GM19240 (cell line): ENCODE measurements at regions not wholly inside any gene's neighbourhood (a gene's known extent, or its start where the extent isn't known, plus 50 kb on each side); places are given as distances from the start of the nearest gene placed in this dataset.

Experiments
- DNase-seq: peaks from one replicate; pipeline ENCODE4 v3.0.0; 2011; ENCODE audit warnings: low spot score; ENCODE audit not compliant: insufficient read length

DNA sequence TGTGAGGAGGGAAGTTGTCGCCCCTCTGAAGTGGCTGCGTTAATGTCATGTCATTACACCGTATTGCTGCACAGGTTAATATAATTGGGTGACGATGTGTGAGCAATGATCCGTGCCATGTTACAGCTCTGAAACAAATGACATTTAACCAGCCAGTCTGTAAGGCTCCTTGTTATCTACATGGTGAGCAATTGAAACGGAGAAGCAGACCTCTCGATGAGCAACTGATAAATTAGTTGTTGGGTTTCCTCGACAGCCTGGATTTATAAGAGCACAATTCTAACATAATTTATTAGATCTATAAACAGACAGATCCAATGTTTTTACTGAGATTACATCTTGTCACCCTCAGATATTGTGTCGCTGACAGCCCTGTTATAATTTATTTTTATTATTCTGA lies 49.9 kb upstream of the MAFB start:
- DNase-seq: no peak

GRCh38 chr20:40739841-40740240 lies 50.8 kb upstream of the MAFB start:
- no peak for DNase-seq

DNA sequence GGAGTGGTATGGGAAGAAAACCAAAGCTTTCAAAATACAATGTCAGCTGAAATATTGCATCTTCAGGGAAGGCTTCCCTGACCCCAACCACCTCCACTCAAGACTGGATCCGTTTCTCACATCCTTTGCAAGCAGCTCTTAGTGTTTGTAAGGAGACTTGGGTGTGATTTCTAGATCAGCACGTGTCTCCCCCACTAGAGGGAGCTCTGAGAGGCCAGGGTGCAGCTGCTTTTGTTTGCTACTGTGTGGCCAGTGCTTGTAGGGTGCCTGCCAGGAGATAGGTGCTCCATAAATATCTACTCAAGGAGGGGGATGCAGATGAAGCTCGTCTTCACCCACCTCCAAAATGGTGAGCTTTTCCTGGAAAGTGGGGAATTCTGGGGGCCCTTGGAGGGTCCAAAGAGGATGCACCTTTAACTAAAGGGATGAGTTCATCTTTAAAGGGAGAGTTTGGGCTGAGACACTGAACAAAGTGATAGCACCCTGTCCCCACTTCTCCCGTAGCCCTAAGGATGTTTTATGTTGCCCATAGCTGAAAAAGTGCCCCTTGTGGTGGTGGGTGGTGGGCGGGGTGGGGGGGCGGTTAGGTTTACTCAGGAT lies 52.6 kb upstream of the MAFB start:
- DNase-seq: peak; percentile 19

DNA sequence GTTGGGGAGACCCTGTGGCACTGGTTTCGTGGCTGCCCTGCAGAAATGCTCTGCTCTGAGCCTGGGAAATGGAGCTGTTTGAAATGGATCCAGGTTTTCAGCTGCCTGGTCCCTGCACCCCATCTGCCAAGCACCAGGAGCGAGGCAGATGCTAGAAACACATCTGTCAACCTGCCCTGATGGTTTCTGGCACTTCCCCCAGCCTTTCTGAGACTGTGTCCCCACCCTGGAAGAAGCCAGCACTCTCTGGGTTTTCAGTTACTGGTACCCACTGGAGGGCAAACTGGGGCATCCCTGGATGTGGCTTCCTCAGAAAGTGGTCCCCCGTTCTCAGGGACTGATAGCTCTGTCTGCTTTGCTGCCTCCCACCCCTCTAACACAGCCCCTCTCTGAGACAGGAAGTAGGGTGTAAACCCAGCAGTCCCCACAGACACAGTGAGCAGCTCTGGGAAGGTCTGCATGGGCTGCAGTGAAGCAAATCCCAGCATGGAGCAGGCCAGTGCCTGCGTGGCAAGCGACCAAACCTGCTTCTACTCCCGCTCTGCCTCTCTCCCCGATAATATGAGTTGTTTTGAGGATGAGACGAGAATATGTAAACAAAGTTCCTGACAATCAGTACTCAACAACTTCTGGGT lies 54.2 kb upstream of the MAFB start:
- no peak for DNase-seq

DNA sequence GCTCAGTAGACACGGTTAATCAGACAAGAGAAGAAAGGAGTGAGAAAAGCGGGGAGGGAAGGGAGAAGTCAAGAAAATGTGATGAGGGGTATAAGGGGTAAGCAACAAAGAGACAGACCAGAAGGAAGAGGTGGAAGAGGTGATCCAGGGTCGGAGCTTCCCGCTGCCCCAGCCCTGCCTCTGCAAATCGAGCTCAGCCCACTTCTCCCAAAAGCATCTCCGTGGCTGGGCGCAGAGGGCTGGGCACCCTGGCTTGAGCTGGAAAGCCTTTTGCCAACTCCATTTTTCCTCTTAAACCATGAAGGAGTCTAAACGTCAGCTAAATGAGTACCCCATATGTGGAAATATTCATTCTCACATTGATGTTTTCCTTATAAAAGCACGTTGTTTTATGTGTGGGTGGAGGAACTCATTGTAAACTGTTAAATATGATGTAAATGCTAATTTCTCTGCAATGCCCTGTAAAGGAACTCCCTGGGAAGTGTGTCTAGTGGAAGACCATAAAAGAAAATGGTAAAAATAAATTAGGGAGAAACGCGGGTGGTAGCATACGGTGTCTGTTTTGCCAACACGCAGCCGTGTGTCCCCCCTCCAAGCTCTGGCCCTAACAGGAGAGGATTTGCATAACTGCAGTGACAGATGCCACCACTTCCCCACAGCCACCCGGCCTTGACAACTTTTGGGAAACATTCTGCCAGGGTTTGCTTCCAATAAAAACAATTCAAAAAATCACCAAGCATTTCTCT lies 55.2 kb upstream of the MAFB start:
- no peak for DNase-seq

GRCh38 chr20:40744818-40745175 lies 55.8 kb upstream of the MAFB start:
- no peak for DNase-seq

- no peak for DNase-seq
Measured at GRCh38 chr20:40746251-40746650, 57.2 kb upstream of the MAFB start.

DNA sequence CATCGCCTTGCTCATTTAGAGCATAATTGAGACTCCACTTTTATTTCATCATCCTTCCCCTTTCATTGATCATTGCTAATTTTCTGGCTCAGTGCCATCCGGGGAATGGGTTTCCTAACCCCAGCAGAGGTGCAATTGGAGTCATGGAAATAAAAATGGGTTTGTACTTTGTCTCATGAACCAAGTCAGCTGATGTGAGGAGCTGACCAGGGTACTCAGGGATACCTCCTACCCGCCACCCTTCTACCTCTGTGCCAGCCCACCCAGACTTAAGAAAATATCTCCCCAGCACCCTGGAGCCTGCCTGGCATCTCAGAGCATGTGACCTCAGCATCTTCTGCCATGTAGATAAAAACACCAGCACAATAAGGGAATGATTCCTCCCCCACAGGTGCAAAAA lies 59.1 kb upstream of the MAFB start:
- DNase-seq: no peak

DNA sequence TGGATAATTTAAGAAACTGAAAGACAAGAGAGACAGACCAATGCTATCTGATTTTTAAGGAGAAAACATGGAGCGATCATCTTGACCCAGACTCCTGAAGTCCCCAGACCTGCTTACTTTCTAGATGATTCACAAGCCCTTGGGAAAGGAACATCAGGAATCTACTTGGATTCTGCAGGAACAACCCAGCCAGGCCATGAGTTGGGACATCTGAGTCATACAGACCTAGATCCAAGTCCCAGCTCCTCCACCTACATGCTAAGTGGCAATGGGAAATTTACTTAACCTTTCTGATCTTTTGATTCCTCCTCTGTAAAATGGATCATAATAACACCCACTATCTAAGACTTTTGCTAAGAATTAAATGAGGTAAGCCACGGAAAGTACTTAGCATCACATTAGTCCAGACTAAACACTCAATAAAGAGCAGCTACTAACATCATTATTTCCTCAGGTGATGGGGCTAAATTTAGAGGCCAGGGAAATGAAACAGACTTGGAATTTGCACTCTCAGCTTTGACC lies 61.0 kb upstream of the MAFB start:
- no peak for DNase-seq

DNA sequence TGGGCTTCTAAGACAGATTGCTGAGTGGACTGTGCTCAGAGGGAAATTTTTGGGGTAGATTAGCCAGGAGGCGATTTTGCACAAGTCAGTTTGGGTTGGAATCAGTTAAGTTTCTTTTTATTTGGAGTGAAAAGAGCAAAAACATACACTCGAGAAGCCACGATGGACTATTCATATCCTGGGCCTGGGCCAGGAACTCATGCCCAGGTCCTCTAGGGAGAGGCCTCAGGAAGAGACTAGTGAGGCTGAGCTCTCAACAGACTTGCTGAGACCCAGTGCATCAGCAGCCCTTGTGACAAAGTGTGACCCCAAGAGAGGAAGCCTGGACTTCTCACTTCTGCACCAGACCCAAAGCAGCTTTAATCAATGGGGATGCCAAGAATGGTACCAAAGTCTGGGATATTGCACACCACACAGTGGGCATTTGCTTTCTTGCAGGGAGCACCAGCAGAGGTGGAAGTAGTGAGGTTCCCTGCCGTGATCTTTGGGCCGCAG lies 61.6 kb upstream of the MAFB start:
- no peak for DNase-seq

DNA sequence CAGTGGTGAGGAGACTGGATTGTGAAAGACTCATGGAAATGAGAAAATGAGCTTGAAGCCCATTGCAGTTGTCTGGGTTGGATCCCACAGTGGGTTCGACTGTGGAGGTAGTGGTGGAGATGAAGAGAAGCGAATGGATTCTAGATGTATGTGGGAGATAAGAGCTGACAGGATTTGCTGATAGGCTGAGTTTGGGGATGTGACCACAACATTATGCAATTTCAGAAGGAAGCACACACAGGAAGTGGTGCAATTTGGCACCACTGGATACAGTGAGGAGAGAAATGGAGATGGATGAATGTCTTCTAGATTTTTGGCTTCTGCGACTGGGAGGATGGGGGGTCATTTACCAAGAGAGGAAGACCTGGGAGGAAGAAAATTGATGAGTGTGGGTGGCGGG lies 64.4 kb upstream of the MAFB start:
- no peak for DNase-seq

DNA sequence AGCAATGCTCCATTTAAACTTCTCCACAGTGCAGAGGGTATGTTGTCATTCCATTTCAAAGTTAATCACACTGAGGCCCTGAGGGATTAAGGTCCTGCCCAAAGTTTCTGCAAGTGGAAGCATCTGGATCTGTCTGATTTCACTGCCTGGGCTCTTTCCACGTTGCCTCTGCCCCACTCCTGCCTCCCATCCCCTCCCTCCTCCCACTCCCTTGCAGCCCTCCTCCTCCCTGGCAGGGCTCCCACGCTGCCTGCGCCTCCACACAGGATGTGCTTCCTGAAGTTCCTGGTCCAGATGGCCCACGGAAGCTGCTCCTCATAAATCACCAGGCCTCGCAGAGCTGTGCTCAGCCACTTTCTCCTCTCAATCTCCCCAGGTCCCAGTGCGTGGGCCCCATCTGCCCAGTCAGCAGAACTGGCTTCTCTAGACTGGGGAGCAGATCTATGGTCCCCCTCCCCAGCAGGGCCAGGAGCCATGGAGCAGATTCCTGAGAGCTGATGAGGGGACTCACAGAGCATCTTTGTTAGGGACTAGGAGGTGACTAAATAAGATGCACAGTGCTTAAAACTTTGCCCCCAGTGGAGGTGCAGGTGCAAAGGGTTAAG lies 65.4 kb upstream of the MAFB start:
- DNase-seq: no peak

DNA sequence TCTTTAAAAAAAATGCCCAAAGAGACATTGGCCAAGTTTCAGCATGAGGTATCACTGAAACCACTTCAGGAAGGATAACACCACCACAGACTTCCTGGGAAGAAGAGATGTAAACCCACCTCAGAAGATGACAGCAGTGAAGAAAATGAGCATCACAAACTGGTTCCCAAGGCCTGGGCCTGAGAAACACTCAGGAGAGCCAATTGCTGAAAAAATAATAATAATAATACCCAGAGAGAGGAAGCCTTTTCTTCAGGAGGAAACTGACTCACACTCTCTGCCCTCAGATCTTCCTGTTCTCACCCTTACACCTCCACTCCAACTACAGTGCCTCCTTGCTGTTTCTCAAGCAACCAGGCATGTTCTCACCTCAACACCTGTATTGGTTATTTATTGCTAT lies 68.1 kb upstream of the MAFB start:
- no peak for DNase-seq

GRCh38 chr20:40758790-40759189 lies 69.8 kb upstream of the MAFB start:
- no peak for DNase-seq

- no peak for DNase-seq
Measured at GRCh38 chr20:40760399-40760798, 71.4 kb upstream of the MAFB start.

- no peak for DNase-seq
Measured at GRCh38 chr20:40763646-40764295, 74.7 kb upstream of the MAFB start.

- no peak for DNase-seq
Measured at GRCh38 chr20:40765814-40766480, 76.9 kb upstream of the MAFB start.

GRCh38 chr20:40766790-40767614 lies 78.0 kb upstream of the MAFB start:
- no peak for DNase-seq

DNA sequence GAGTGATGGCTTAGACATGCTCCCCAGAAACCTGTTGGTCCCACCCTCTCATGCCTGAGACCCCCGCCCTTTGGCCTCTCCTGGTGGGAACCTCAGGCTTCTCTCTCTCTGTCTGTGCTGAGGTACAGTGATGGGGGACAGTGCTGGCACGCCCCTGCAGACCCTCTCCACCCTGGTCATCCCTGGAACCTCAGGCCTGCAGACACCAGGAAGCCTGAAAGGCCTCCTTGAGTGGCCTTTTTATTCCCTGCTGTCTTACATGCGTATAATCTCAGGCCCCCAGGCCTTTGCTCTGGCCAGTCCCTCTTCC lies 78.5 kb upstream of the MAFB start:
- no peak for DNase-seq

GRCh38 chr20:40768105-40768504 lies 79.1 kb upstream of the MAFB start:
- no peak for DNase-seq
